ENCODE measurements at regions not wholly inside any gene's neighbourhood (a gene's known extent, or its start where the extent isn't known, plus 50 kb on each side); places are given as distances from the start of the nearest gene placed in this dataset.

DNA sequence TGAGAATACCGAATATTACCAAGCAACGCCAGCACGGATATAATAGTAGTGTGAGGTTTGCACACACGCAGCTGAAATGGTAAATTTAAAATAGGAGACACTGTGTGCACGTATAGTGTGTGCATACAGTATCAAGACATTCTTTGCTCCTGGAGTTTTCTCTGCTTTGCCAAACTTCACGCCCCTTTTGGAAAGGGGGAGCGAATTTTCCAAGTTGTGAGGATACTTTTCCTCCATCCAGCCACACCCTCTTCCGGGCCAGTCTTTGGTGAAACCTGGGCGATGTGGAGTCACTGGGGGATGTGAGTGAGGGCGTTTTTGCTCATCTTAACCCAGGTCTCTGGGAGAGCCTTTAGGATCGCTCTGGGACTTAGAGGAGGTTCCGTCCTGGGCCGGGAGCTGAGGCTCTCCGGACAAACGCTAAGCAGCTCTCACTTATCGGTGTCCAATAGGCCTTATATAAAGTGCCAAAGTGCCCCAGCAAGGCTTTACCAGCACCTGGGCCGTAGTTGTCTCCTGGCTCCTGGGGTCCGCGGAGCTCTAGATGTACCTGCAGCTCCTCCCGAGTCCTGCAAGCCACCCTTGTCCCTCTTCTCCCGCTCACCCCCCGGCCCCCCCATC is 160.0 kb upstream of the MKI67 start:
- no peak overlapping the region for H3K9ac ChIP-seq (ENCODE audit: low read depth in 1 of 2, low read length in 2 of 2)
- no peak overlapping the region for H3K27ac ChIP-seq (ENCODE audit: low read depth in 1 of 2, low read length in 2 of 2)
- no peak for DNase-seq (ENCODE audit: low spot score)
- H3K27me3 ChIP-seq (ENCODE audit: control insufficient read depth in 4 of 4, insufficient read depth in 4 of 4, low read length in 3 of 4) = peaks cover 2 to 17% (median 9%) of the 10 kb centered on the region in 4 donors
- H3K9me3 ChIP-seq (ENCODE audit: control insufficient read depth in 4 of 4, low read length in 3 of 4) = peaks cover 2 to 21% (median 11%) of the 10 kb centered on the region in 4 donors
- H3K4me1 ChIP-seq (ENCODE audit: control insufficient read depth in 4 of 4, insufficient read depth in 4 of 4, low read length in 3 of 4) = no peaks in the 10 kb centered on the region
- H3K4me3 ChIP-seq (ENCODE audit: low read depth in 1 of 3, low read length in 3 of 3) = no peak overlapping the region
- H3K36me3 ChIP-seq (ENCODE audit: control insufficient read depth in 4 of 4, insufficient read depth in 3 of 4, low read depth in 1 of 4, low read length in 3 of 4) = no peaks in the 10 kb centered on the region
- no peak for TF ChIP-seq FOXA2 (IDR thresholded peaks at IDR 0.05)
- TF ChIP-seq GABPA (IDR thresholded peaks at IDR 0.05 in 1 of 2, conservative IDR thresholded peaks at IDR 0.05 in 1 of 2) = no peak
- TF ChIP-seq EGR1 (IDR thresholded peaks at IDR 0.05; ENCODE audit: low read depth in 2 of 2) = no peak
- no peak for TF ChIP-seq CTCF (IDR thresholded peaks at IDR 0.05; ENCODE audit: low read depth, low read length, missing input control)
- TF ChIP-seq, protein P1, sequence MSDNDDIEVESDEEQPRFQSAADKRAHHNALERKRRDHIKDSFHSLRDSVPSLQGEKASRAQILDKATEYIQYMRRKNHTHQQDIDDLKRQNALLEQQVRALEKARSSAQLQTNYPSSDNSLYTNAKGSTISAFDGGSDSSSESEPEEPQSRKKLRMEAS (IDR thresholded peaks at IDR 0.05) = no peak
- TF ChIP-seq, protein P2, sequence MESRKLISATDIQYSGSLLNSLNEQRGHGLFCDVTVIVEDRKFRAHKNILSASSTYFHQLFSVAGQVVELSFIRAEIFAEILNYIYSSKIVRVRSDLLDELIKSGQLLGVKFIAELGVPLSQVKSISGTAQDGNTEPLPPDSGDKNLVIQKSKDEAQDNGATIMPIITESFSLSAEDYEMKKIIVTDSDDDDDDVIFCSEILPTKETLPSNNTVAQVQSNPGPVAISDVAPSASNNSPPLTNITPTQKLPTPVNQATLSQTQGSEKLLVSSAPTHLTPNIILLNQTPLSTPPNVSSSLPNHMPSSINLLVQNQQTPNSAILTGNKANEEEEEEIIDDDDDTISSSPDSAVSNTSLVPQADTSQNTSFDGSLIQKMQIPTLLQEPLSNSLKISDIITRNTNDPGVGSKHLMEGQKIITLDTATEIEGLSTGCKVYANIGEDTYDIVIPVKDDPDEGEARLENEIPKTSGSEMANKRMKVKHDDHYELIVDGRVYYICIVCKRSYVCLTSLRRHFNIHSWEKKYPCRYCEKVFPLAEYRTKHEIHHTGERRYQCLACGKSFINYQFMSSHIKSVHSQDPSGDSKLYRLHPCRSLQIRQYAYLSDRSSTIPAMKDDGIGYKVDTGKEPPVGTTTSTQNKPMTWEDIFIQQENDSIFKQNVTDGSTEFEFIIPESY (IDR thresholded peaks at IDR 0.05) = no peak
- TF ChIP-seq HNF4A (conservative IDR thresholded peaks at IDR 0.05) = no peak
- no peak for TF ChIP-seq FOXA1 (IDR thresholded peaks at IDR 0.05)
- TF ChIP-seq NR2F2 (IDR thresholded peaks at IDR 0.05) = no peak
- no peak for TF ChIP-seq SP1 (IDR thresholded peaks at IDR 0.05)
- 33% methylated on average over 22 of the region's 22 CpGs for WGBS

- Histone ChIP-seq H3K4me3 (ENCODE audit: low read depth in 1 of 3, low read length in 3 of 3) (no peak overlapping the region), H3K36me3 (ENCODE audit: control insufficient read depth in 4 of 4, insufficient read depth in 3 of 4, low read depth in 1 of 4, low read length in 3 of 4) (no peaks in the 10 kb centered on the region), H3K4me1 (ENCODE audit: control insufficient read depth in 4 of 4, insufficient read depth in 4 of 4, low read length in 3 of 4) (no peaks in the 10 kb centered on the region), H3K27me3 (ENCODE audit: control insufficient read depth in 4 of 4, insufficient read depth in 4 of 4, low read length in 3 of 4) (peaks cover 2 to 17% (median 9%) of the 10 kb centered on the region in 4 donors), H3K27ac (ENCODE audit: low read depth in 1 of 2, low read length in 2 of 2) (no peak overlapping the region), H3K9ac (ENCODE audit: low read depth in 1 of 2, low read length in 2 of 2) (no peak overlapping the region), H3K9me3 (ENCODE audit: control insufficient read depth in 4 of 4, low read length in 3 of 4) (peaks cover 2 to 22% (median 13%) of the 10 kb centered on the region in 4 donors)
- WGBS = 6% methylated on average over 63 of the region's 63 CpGs
- TF ChIP-seq CTCF (IDR thresholded peaks at IDR 0.05; ENCODE audit: low read depth, low read length, missing input control) (no peak), EGR1 (IDR thresholded peaks at IDR 0.05; ENCODE audit: low read depth in 2 of 2) (no peak), FOXA1 (IDR thresholded peaks at IDR 0.05) (no peak), YY1 (IDR thresholded peaks at IDR 0.05) (no peak), HNF4A (conservative IDR thresholded peaks at IDR 0.05) (no peak), TAF1 (conservative IDR thresholded peaks at IDR 0.05) (no peak), GABPA (IDR thresholded peaks at IDR 0.05 in 1 of 2, conservative IDR thresholded peaks at IDR 0.05 in 1 of 2) (no peak), HNF4G (IDR thresholded peaks at IDR 0.05) (no peak), JUND (IDR thresholded peaks at IDR 0.05) (no peak)
- TF ChIP-seq, protein P3, sequence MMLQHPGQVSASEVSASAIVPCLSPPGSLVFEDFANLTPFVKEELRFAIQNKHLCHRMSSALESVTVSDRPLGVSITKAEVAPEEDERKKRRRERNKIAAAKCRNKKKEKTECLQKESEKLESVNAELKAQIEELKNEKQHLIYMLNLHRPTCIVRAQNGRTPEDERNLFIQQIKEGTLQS (IDR thresholded peaks at IDR 0.05) = no peak
- TF ChIP-seq, protein P1 (IDR thresholded peaks at IDR 0.05) = no peak
- DNase-seq (ENCODE audit: low spot score) = no peak
Observed at GRCh38 chr10:128286762-128287500, 160.7 kb upstream of the MKI67 start.

Measured in liver (tissue), 8 donors.